ENCODE measurements at regions not wholly inside any gene's neighbourhood (a gene's known extent, or its start where the extent isn't known, plus 50 kb on each side); places are given as distances from the start of the nearest gene placed in this dataset.

- TF ChIP-seq, protein P1, sequence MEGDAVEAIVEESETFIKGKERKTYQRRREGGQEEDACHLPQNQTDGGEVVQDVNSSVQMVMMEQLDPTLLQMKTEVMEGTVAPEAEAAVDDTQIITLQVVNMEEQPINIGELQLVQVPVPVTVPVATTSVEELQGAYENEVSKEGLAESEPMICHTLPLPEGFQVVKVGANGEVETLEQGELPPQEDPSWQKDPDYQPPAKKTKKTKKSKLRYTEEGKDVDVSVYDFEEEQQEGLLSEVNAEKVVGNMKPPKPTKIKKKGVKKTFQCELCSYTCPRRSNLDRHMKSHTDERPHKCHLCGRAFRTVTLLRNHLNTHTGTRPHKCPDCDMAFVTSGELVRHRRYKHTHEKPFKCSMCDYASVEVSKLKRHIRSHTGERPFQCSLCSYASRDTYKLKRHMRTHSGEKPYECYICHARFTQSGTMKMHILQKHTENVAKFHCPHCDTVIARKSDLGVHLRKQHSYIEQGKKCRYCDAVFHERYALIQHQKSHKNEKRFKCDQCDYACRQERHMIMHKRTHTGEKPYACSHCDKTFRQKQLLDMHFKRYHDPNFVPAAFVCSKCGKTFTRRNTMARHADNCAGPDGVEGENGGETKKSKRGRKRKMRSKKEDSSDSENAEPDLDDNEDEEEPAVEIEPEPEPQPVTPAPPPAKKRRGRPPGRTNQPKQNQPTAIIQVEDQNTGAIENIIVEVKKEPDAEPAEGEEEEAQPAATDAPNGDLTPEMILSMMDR (IDR thresholded peaks at IDR 0.05), result no peak
- H3K4me3 ChIP-seq (ENCODE audit: low read depth in 1 of 2, low read length in 1 of 2), result no peak overlapping the region
- H3K27ac ChIP-seq, result no peak overlapping the region
- peaks cover 52% of the 10 kb centered on the region for H3K27me3 ChIP-seq
- no peaks in the 10 kb centered on the region for H3K4me1 ChIP-seq (ENCODE audit: control insufficient read depth in 1 of 2, insufficient read depth in 1 of 2, low read depth in 1 of 2, low read length in 1 of 2)
- no peaks in the 10 kb centered on the region for H3K9me3 ChIP-seq
- no peaks in the 10 kb centered on the region for H3K36me3 ChIP-seq
Measured at GRCh38 chr16:86448306-86448890, 61.9 kb upstream of the FOXF1 start.

DNA sequence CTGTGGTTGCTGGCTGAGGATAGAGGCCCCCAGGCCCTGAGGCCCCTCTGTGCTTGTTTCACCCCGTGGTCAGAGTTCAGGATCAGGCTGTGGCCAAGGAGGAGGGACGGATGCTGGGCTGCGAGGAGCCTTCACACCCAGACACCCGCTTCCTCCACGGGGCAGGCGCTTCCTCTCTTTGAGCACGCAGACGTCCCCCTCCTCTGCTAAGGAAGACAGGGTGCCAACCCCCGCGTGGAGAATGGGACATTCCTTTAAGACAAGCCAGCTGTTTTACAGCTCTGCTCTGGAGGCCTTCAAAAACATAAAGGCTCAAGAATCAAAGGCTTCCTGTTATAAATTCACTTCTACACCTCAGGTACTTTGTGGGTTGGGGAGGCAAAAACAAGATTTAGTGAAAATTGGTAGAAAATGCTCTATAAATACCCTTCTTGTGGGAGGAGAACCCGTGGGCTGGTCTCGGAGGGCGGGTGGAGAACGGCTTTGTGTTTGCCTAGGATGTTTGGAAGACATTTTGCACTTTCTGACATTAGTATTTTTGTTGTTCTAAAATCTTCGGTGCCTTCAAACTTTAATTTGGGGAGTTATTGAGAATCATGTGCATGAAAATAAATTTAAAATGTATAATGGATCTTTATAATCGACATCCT is 60.8 kb upstream of the FOXF1 start:
- Histone ChIP-seq H3K36me3 (no peaks in the 10 kb centered on the region), H3K9me3 (no peaks in the 10 kb centered on the region), H3K4me1 (ENCODE audit: control insufficient read depth in 1 of 2, insufficient read depth in 1 of 2, low read depth in 1 of 2, low read length in 1 of 2) (no peaks in the 10 kb centered on the region), H3K27ac (no peak overlapping the region), H3K4me3 (ENCODE audit: low read depth in 1 of 2, low read length in 1 of 2) (no peak overlapping the region), H3K27me3 (peaks cover 40% of the 10 kb centered on the region)
- TF ChIP-seq, protein P1 (IDR thresholded peaks at IDR 0.05), result no peak

- Histone ChIP-seq H3K9me3 (no peaks in the 10 kb centered on the region), H3K4me3 (ENCODE audit: low read depth in 1 of 2, low read length in 1 of 2) (no peak overlapping the region)
- TF ChIP-seq, protein P1 (IDR thresholded peaks at IDR 0.05), result no peak
Measured at GRCh38 chr16:86450691-86451090, 59.6 kb upstream of the FOXF1 start.

GRCh38 chr16:86452451-86452850 is 57.9 kb upstream of the FOXF1 start:
- Histone ChIP-seq H3K36me3 (no peaks in the 10 kb centered on the region), H3K4me1 (ENCODE audit: control insufficient read depth in 1 of 2, insufficient read depth in 1 of 2, low read depth in 1 of 2, low read length in 1 of 2) (no peaks in the 10 kb centered on the region), H3K4me3 (ENCODE audit: low read depth in 1 of 2, low read length in 1 of 2) (no peak overlapping the region), H3K9me3 (no peaks in the 10 kb centered on the region), H3K27me3 (peaks cover 34% of the 10 kb centered on the region), H3K27ac (no peak overlapping the region)
- TF ChIP-seq, protein P1 (IDR thresholded peaks at IDR 0.05), result no peak

More at GRCh38 chr16:86450691-86451090, 59.6 kb upstream of the FOXF1 start:
- Histone ChIP-seq H3K27me3 (peaks cover 32% of the 10 kb centered on the region), H3K27ac (no peak overlapping the region), H3K4me1 (ENCODE audit: control insufficient read depth in 1 of 2, insufficient read depth in 1 of 2, low read depth in 1 of 2, low read length in 1 of 2) (no peaks in the 10 kb centered on the region), H3K36me3 (no peaks in the 10 kb centered on the region)

- TF ChIP-seq, protein P1 (IDR thresholded peaks at IDR 0.05), result no peak
- Histone ChIP-seq H3K36me3 (no peaks in the 10 kb centered on the region), H3K4me3 (ENCODE audit: low read depth in 1 of 2, low read length in 1 of 2) (no peak overlapping the region), H3K27me3 (peaks cover 39% of the 10 kb centered on the region), H3K9me3 (no peaks in the 10 kb centered on the region), H3K27ac (no peak overlapping the region), H3K4me1 (ENCODE audit: control insufficient read depth in 1 of 2, insufficient read depth in 1 of 2, low read depth in 1 of 2, low read length in 1 of 2) (no peaks in the 10 kb centered on the region)
Measured at GRCh38 chr16:86455116-86455515, 55.2 kb upstream of the FOXF1 start.

Data from neutrophil (primary cell).